SK-N-SH (cell line): ENCODE measurements at regions not wholly inside any gene's neighbourhood (a gene's known extent, or its start where the extent isn't known, plus 50 kb on each side); places are given as distances from the start of the nearest gene placed in this dataset.

Experiments
- CTCF ChIA-PET: fragments of 300-600, 350-600 bp; formaldehyde crosslinking; extraction: SDS; loops from one replicate; lab custom pipeline; 2021; lab: Yijun Ruan, JAX
- POLR2A ChIA-PET: fragments of 350-600 bp; sonication (Branson Sonifier 250); formaldehyde crosslinking; extraction: SDS; loops from one replicate; lab custom pipeline; 2020; ENCODE audit warnings: antibody characterized with exemption, inconsistent platforms; lab: Yijun Ruan, JAX
- DNase-seq: peaks from one replicate; pipeline ENCODE4 v3.0.0; 2012
- H2AFZ ChIP-seq: fragments of 200-600 bp; sonication (generic); 2 replicates; pipeline ENCODE4 v1.8.1; 2016; ENCODE audit warnings: antibody characterized with exemption, mild to moderate bottlenecking, low read depth
- H3F3A ChIP-seq: fragments of 200-600 bp; sonication (generic); replicated peaks from 2 replicates; pipeline ENCODE3; 2016; ENCODE audit warnings: antibody characterized with exemption, mild to moderate bottlenecking; ENCODE audit not compliant: insufficient read depth
- H3K27ac ChIP-seq, 2 experiments: fragments of 200-500 bp in 1 of 2; fragments of 200-600 bp in 1 of 2; sonication (Bioruptor generic) in 1 of 2; sonication (generic), shearing (Covaris generic) in 1 of 2; 2 replicates each; pipeline versions ENCODE4 v1.5.1 to v1.6.1; 2014 to 2016; ENCODE audit warnings: low read depth in 2 of 2, inconsistent platforms in 1 of 2, low read length in 1 of 2, mild to moderate bottlenecking in 1 of 2, mixed read lengths in 1 of 2
- H3K27me3 ChIP-seq: fragments of 200-600 bp; sonication (generic), shearing (Covaris generic); 2 replicates; pipeline ENCODE4 v1.6.1; 2016; ENCODE audit warnings: mixed run types; ENCODE audit not compliant: insufficient read depth
- H3K36me3 ChIP-seq, 2 experiments: fragments of 200-500 bp in 1 of 2; fragments of 200-600 bp in 1 of 2; sonication (Bioruptor generic) in 1 of 2; sonication (generic) in 1 of 2; replicated peaks in 1 of 2; 2 replicates each; pipeline versions ENCODE3 to v1.5.1; 2014 to 2016; ENCODE audit warnings: low read length in 1 of 2, mild to moderate bottlenecking in 1 of 2; ENCODE audit not compliant: insufficient read depth in 2 of 2, control insufficient read depth in 1 of 2
- H3K4me1 ChIP-seq, 2 experiments: fragments of 200-500 bp in 1 of 2; fragments of 200-600 bp in 1 of 2; sonication (Bioruptor generic) in 1 of 2; sonication (generic), shearing (Covaris generic) in 1 of 2; 2 replicates each; pipeline versions ENCODE4 v1.5.1 to v1.6.1; 2014 to 2016; ENCODE audit warnings: low read depth in 1 of 2, low read length in 1 of 2, mixed run types in 1 of 2; ENCODE audit not compliant: insufficient read depth in 2 of 2, control insufficient read depth in 1 of 2
- H3K4me2 ChIP-seq: fragments of 200-600 bp; sonication (generic), shearing (Covaris generic); 2 replicates; pipeline ENCODE4 v1.6.1; 2017; ENCODE audit warnings: mixed run types
- H3K4me3 ChIP-seq, 2 experiments: fragments of 200-500 bp in 1 of 2; fragments of 200-600 bp in 1 of 2; sonication (Bioruptor generic) in 1 of 2; sonication (generic), shearing (Covaris generic) in 1 of 2; 2 replicates each; pipeline versions ENCODE4 v1.5.1 to v1.8.1; 2014 to 2016; ENCODE audit warnings: low read depth in 2 of 2, inconsistent platforms in 1 of 2, low read length in 1 of 2, mild to moderate bottlenecking in 1 of 2, mixed read lengths in 1 of 2, moderate library complexity in 1 of 2
- H3K79me2 ChIP-seq: fragments of 200-600 bp; sonication (generic); 2 replicates; pipeline ENCODE4 v1.8.1; 2017; ENCODE audit warnings: mild to moderate bottlenecking; ENCODE audit not compliant: insufficient read depth
- H3K9ac ChIP-seq: fragments of 200-600 bp; sonication (generic); 2 replicates; pipeline ENCODE4 v1.6.1; 2017; ENCODE audit warnings: mixed run types
- H3K9me2 ChIP-seq: fragments of 200-600 bp; sonication (generic); 2 replicates; pipeline ENCODE4 v1.6.1; 2017; ENCODE audit warnings: mixed run types
- H3K9me3 ChIP-seq: fragments of 200-600 bp; sonication (generic); 2 replicates; pipeline ENCODE4 v1.6.1; 2017; ENCODE audit warnings: mixed run types, mild to moderate bottlenecking, moderate library complexity
- H4K20me1 ChIP-seq: fragments of 200-600 bp; sonication (generic); 2 replicates; pipeline ENCODE4 v1.6.1; 2017; ENCODE audit warnings: mild to moderate bottlenecking, mixed run types; ENCODE audit not compliant: insufficient read depth
- ELF1 ChIP-seq: IDR thresholded peaks from 2 replicates; pipeline ENCODE4 v1.4.0; 2012
- EZH2phosphoT487 ChIP-seq: fragments of 200-600 bp; sonication (generic); IDR thresholded peaks from 2 replicates; pipeline ENCODE4 v1.6.1; 2017; ENCODE audit warnings: low read depth, mixed run types, mild to moderate bottlenecking, antibody characterized with exemption, moderate library complexity, borderline replicate concordance
- FOXM1 ChIP-seq: IDR thresholded peaks from 2 replicates; pipeline ENCODE4 v1.4.0; 2012; ENCODE audit warnings: low read depth, mild to moderate bottlenecking
- GABPA ChIP-seq: IDR thresholded peaks from 2 replicates; pipeline ENCODE4 v1.4.0; 2012; ENCODE audit warnings: low read depth, mild to moderate bottlenecking
- GATA2 ChIP-seq: sonication (generic); formaldehyde crosslinking; IDR thresholded peaks from 2 replicates; pipeline ENCODE4 v1.5.0; 2020; ENCODE audit warnings: mild to moderate bottlenecking, missing genetic modification reagents
- MAX ChIP-seq: IDR thresholded peaks from 2 replicates; pipeline ENCODE4 v1.4.0; 2012; ENCODE audit warnings: low read depth
- MEF2A ChIP-seq: IDR thresholded peaks from 2 replicates; pipeline ENCODE4 v1.4.0; 2012; ENCODE audit warnings: low read depth, borderline replicate concordance
- NFIC ChIP-seq: IDR thresholded peaks from 2 replicates; pipeline ENCODE4 v1.4.0; 2012; ENCODE audit warnings: borderline replicate concordance
- NRF1 ChIP-seq: IDR thresholded peaks from 2 replicates; pipeline ENCODE4 v1.6.1; 2012; ENCODE audit warnings: low read depth, mild to moderate bottlenecking, low read length
- PBX3 ChIP-seq: IDR thresholded peaks from 2 replicates; pipeline ENCODE4; 2012
- TEAD4 ChIP-seq: IDR thresholded peaks from 2 replicates; pipeline ENCODE4 v1.4.0; 2012; ENCODE audit warnings: mild to moderate bottlenecking, borderline replicate concordance; ENCODE audit not compliant: insufficient read depth
- USF1 ChIP-seq: IDR thresholded peaks from 2 replicates; pipeline ENCODE4 v1.4.0; 2012; ENCODE audit warnings: low read depth, borderline replicate concordance
- USF2 ChIP-seq: fragments of 150-350 bp; IDR thresholded peaks from 2 replicates; pipeline ENCODE4 v1.6.1; 2017; ENCODE audit warnings: antibody characterized with exemption, low read length, low read depth, borderline replicate concordance
- YY1 ChIP-seq: IDR thresholded peaks from 2 replicates; pipeline ENCODE4 v1.4.0; 2012; ENCODE audit warnings: low read depth, mild to moderate bottlenecking
- ZBTB33 ChIP-seq: IDR thresholded peaks from 2 replicates; pipeline ENCODE4 v1.4.0; 2012; ENCODE audit warnings: low read depth, borderline replicate concordance
- WGBS: methylation state at CpG from one replicate; pipeline ENCODE4 v1.1.6; 2017; ENCODE audit warnings: low lambda C conversion rate; 5-methylcytosine and 5-hydroxymethylcytosine counted together

- no peak overlapping the region for H2AFZ ChIP-seq
- H3K27ac ChIP-seq = no peak overlapping the region
- no peaks in the 10 kb centered on the region for H3K27me3 ChIP-seq
- H3K4me3 ChIP-seq = no peak overlapping the region
- no peaks in the 10 kb centered on the region for H4K20me1 ChIP-seq
- H3K9ac ChIP-seq = no peak overlapping the region
- ChIA-PET POLR2A (no interaction called here), CTCF (interaction anchor here (0.6 kb wide), 1 partner anchor 17 kb away, joined by 3 read pairs; no protein-coding TSS in a partner anchor)
- TF ChIP-seq GATA2 (CRISPR knock-in tag) (no peak), ELF1 (no peak), TEAD4 (no peak), NFIC (no peak)
- H3K9me2 ChIP-seq = no peaks in the 10 kb centered on the region
- no peak overlapping the region for H3K4me2 ChIP-seq
- no peak for DNase-seq
- no peaks in the 10 kb centered on the region for H3K79me2 ChIP-seq
- no peaks in the 10 kb centered on the region for H3K36me3 ChIP-seq
- H3F3A ChIP-seq = no peaks in the 10 kb centered on the region
- no peaks in the 10 kb centered on the region for H3K9me3 ChIP-seq
- no peaks in the 10 kb centered on the region for H3K4me1 ChIP-seq
Measured at GRCh38 chr3:95254061-95254460, 1191.2 kb downstream of the NSUN3 start.

GRCh38 chr3:95254758-95255157 lies 1191.9 kb downstream of the NSUN3 start:
- Histone ChIP-seq H3K9ac (no peak overlapping the region), H3K4me3 (no peak overlapping the region), H3K9me3 (no peaks in the 10 kb centered on the region), H3K4me1 (no peaks in the 10 kb centered on the region), H3K4me2 (no peak overlapping the region), H3K79me2 (no peaks in the 10 kb centered on the region), H3K27ac (no peak overlapping the region), H3K27me3 (no peaks in the 10 kb centered on the region), H4K20me1 (no peaks in the 10 kb centered on the region), H3F3A (no peaks in the 10 kb centered on the region), H2AFZ (no peak overlapping the region), H3K36me3 (no peaks in the 10 kb centered on the region), H3K9me2 (no peaks in the 10 kb centered on the region)
- WGBS = 65% methylated on average over 6 of the region's 6 CpGs
- CTCF ChIA-PET = interaction anchor here (0.6 kb wide), 1 partner anchor 16 kb away, joined by 3 read pairs; no protein-coding TSS in a partner anchor
- no peak for TF ChIP-seq MAX
- peak; percentile 58 for TF ChIP-seq PBX3
- DNase-seq = no peak
- POLR2A ChIA-PET = no interaction called here

- Histone ChIP-seq H3K9me3 (no peaks in the 10 kb centered on the region), H3K36me3 (no peaks in the 10 kb centered on the region), H3K27ac (no peak overlapping the region), H4K20me1 (no peaks in the 10 kb centered on the region), H3K27me3 (no peaks in the 10 kb centered on the region), H3K9ac (no peak overlapping the region), H2AFZ (no peak overlapping the region), H3K4me1 (no peaks in the 10 kb centered on the region), H3K9me2 (no peaks in the 10 kb centered on the region), H3K4me3 (no peak overlapping the region), H3K79me2 (no peaks in the 10 kb centered on the region; the same call in 1 of the 2 replicates), H3K4me2 (no peak overlapping the region), H3F3A (no peaks in the 10 kb centered on the region)
- no peak for DNase-seq
- ChIA-PET POLR2A (no interaction called here), CTCF (interaction anchor here (0.7 to 1.3 kb wide), 2 partner anchors 12 to 632 kb away, joined by 3 read pairs; no protein-coding TSS in a partner anchor)
- 63% methylated on average over 3 of the region's 3 CpGs for WGBS
- TF ChIP-seq USF1 (no peak), NRF1 (no peak), USF2 (no peak), FOXM1 (no peak), EZH2phosphoT487 (no peak), ZBTB33 (no peak), YY1 (no peak), MEF2A (no peak), GABPA (no peak), GATA2 (CRISPR knock-in tag) (no peak), TEAD4 (no peak), MAX (no peak)
Measured at GRCh38 chr3:95265129-95265528, 1202.3 kb downstream of the NSUN3 start.
